ENCODE measurements at regions not wholly inside any gene's neighbourhood (a gene's known extent, or its start where the extent isn't known, plus 50 kb on each side); places are given as distances from the start of the nearest gene placed in this dataset.
"Not testable (repeated sequence)": the region's sequence is repeated elsewhere in the genome, so short reads cannot be mapped to it uniquely, and the experiment has no call there.

DNA sequence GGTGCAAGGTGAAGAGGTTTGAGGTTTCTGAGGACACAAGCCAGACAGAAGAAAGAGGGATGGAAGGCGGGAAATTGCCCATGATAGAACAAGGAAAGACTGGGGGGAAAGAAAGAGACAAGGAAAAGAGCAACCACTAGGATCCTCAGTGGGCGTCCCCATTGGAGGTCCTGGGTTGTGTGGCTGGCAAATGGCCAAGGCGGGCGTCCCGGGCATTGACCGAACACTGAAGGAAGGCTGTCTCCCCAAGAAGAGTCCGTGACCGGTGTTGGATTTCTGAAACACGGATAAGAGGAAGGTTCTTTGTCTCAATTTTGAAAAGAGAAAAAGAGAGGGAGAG is 746.6 kb upstream of the ADGRB3 start:
- DNase-seq: no peak

DNA sequence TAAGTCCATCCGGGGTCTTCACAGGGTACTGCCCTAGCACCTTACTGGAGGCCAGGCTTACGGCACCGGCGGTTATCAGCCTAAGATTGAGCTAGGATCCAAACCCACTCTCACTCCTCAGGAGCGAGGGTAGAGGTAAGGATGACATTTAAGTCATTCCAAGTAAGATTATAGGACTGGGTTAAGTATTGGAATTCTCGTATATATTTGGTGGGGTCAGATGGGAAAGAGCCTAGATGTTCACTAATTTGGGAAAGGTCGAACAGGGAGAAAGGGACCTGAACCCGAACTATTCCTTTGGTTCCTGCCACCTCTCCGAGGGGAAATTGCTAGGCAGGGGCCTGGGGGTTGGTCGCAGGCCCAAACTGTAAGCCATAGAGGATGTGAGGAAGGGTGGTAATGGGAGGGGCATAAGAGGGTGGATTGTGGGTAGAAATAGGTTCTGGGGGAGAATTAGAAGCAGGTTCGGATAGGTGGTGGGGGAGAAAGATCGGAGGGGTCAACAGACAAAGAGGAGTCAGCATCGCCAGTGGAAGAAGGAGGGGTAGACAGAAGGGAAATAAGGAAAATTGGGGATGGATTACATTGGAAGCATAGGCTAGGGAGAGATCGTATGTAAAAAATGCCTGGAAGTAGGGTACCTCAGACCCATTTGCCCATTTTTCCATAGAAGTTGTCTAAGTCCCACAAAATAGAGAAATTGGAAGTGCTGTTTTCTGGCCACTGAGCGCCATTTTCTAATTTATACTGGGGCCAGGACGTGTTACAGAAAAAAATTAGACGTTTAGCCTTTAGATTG is 747.1 kb upstream of the ADGRB3 start:
- no peak for DNase-seq

DNA sequence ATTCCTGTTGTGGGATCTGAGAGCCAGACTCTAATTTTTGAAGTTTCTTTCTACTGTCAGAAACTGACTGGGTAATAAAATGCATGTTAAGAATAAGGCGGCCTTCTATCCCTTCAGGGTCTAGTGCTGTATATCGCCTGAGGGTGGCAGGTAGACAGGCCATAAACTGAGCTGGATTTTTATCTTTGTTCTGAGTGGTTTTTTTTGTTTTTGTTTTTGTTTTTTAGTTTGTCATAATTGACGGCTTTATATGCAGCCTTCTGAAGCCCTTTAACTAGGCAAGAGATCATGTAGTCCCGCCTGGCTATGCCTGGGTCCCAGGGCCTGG is 747.7 kb upstream of the ADGRB3 start:
- no peak for DNase-seq

DNA sequence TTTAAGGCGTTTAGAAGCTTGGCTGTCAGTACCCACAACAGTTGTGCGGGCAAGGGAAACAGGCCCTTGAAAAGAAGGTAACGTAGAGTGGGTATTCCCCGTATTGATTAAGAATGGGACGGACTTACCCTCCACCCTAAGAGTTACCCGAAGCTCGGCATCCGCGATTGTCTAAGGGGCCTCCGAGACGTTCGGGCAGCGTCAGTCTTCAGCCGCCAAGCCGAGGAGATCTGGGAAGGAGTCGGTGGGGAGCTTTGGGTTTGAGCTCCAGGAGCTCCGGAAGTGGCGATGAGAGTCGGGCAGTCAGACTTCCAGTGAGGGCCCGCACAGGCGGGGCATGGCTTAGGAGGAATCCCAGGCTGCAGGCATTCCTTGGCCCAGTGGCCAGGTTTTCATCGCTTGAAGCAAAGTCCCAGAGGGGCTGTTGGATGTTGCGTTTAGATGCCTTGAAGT is 748.2 kb upstream of the ADGRB3 start:
- DNase-seq: no peak

DNA sequence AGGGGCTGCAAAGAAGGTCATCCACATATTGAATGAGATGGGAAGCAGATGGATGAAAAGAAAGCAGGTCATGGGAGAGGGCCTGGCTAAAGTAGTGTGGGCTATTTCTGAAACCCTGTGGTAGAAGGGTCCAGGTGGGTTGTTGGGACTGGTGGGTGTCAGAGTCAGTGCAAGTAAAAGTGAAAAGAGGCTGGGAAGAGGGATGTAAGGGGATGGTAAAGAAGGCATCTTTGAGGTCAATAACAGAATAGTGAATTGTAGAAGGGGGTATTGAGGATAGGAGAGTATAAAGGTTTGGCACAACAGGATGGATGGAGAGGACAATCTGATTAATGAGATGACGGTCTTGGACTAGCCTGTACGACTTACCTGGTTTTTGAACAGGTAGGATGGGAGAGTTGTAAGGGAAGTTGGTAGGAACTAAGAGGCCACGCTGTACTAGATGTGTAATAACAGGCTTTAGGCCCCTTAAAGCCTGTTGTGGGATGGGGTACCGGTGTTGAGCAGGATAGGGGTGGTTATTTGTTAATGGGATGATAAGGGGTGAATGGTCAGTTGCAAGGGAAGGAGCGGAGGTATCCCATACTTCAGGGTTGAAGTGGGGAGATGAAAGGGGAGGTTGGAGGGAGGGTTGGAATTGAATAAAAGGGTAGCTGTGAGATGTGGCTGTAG is 748.9 kb upstream of the ADGRB3 start:
- DNase-seq: no peak

DNA sequence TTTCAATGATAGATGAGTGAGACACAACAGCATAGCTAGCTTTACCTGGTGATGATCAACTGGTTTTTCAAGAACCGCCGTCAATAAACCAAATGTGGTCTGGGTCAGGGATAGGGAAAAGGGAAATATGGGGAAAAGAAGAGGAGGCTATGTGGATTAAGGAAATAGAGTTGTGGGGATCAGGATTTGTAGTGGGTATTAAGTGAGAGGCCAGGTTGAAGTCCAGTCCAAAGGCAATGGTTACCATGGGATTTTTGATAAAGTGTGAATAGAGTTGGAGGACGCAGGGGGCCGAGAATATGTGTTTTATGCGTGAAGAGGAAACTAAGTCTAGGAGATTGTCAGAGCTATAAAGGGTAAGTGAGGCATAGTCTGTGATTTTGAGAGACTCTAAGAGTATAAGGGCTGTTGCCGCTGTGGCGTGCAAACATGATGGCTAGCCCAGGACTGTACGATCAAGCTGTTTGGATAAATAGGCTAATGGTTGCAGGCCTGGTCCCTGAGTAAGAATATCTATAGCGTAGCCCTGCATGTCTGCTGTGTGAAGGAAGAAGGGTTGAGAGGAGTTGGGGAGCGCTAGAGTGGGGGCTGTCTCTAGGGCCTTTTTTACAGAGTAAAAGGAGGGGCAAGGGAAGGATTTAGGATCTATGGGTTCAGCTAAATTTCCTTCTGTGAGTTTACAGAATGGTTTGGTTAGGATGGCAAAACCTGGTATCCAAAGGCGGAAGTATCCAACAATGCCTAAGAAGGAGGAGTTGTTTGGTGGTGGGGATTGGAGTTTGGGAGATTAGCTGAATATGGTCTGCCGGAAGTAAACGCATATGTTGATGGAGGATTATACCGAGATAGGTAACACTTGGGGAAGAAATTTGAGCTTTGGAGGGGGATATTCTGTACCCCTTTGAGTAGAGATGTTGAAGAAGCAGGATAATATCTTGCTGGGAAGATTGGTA is 749.7 kb upstream of the ADGRB3 start:
- no peak for DNase-seq

DNA sequence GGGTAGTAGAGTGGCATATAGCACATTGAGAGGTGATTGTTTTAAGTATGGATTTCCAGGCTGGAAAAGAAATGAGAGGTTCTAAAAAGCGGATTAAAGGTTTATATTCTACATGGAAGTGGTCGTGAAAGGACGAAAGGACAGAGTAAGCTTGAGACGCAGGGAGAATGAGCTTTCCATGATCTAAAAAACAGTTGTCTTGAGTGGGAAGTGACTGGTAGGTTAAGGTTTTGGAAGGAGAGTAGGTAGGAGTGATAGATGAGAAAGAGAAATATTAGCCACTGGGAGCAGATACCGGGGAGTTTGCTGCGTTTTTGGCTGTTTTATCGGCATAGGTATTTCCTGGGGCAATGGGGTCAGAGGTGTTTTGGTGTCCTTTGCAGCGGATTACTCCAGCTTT is 750.6 kb upstream of the ADGRB3 start:
- no peak for DNase-seq

DNA sequence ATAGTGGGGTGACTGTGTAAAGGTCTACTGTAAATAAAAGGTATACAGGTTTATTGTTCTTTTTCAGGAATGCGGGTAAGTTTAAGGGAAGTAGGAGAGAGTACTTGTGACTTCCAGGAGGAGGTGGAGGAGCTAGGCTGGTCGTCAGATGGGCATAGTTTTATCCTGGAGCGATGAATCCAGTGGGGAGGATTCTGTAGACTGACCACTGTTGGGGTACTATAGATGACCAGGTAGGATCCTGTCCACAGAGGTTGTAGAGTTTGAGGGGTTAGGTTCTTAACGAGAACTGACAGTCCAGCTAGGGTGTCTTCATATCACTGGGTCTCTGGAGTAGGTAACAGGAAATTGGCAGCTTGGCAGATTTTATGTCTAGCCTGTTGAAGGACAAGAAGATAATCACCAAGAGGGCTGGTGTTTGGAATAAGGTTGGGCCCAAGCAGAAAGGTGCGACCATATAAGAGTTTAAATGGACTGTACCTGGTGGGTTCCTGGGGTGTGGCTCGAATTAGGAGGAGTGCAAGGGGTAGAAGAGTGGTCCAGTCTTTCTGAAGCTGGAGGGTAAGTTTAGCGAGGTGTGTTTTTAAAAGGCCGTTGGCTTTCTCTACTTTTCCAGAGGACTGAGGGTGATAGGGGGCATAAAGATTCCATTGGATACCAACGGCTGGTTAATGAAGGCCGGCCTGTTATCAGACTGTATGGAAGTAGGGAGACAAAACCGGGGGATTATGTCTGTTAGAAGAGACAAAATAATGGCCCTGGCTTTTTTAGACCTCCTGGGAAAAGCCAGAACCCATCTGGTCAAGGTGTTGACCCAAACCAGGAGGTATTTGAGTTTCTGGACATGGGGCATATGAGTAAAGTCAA is 751.3 kb upstream of the ADGRB3 start:
- no peak for DNase-seq

DNA sequence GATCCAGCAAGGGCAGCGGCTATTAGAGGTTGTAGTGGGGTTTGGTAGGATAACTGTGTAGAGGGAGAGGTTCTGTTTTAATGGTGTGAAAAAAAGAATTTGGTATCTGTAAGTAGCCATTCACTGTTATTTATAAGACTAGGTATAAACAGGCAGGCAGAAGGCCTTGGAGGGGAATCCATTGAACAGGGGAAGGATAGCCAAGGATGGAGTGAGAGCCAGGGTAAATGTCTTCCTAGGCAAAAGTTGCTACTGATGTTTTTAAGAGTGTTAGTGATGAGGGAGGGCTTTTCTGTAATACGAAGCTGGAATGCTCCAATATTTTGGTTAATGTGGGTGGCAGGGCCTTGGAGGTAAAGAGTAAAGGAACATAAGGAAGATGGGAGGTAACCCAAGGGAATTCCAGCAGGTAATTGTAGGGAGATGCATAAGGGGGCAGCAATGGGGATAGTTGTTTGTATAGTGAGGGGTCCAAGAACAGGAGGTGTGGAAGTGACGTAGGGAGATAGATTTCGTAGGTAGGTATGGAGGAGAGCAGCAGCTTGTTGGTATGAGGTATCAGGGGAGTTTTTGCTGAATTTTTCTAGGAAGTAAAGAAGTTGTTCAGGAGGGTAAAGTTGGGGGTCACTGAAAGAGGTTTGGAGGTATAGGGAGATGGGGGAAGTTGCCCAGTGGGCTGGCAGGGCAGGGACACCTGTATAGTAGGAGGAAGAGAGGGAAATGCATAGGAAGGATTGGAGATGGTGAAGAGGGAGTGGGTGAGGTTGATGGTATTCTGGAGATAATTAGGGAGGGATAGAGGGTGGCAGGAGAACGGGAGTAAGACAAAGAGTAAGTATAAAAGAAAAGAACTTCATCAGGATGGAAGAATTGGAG is 752.4 kb upstream of the ADGRB3 start:
- DNase-seq: no peak

DNA sequence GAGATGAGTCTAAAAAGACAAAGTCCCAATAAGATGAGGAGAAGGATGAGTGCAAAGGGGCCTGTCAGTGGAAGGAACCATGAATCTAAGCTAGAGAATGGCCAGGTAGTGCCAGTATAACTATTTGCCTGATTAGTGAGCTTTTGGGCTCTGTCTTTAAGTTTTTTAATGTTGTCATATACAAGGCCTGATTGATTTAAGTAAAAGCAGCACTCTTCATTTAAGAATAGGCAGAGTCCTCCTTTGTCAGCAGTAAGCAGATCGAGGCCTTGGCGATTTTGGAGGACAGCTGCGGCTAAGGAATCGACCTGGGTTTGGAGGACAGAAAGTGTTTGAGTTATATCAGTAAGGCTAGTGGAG is 753.4 kb upstream of the ADGRB3 start:
- DNase-seq: no peak

DNA sequence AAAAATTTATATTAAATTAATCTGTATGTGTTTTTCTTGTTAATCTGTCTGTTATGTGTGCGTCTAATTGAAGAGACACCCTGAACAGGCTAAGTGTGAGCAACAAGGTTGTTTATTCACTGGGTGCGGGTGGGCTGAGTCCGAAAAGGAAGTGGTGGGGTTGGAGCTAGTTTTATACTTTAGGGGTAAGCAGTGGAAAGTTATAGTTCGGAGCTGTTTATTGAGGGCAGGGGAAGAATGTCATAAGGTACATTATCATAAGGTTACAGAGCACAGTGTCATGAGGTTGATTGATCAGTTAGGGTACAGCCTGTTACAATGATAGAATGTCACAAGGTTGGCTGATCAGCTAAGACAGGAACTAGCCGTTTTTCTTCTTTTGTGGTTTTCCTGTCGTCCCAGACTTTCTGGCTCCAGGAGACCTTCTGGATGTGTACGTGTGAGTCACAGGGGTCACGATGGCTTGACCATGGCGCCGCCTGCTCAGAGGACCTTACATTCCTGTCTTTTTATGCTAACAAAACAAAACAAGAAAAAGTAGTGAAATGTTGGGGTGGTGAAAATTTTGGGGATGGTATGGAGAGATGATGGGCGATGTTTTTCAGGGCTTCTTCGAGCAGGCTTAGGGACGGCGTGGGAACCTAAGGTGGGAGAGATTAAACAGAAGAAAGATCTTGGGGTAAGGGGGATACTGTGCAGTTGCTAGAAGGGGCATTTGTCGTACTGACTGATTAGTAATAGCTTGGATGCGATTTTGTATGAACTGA is 754.0 kb upstream of the ADGRB3 start:
- no peak for DNase-seq

DNA sequence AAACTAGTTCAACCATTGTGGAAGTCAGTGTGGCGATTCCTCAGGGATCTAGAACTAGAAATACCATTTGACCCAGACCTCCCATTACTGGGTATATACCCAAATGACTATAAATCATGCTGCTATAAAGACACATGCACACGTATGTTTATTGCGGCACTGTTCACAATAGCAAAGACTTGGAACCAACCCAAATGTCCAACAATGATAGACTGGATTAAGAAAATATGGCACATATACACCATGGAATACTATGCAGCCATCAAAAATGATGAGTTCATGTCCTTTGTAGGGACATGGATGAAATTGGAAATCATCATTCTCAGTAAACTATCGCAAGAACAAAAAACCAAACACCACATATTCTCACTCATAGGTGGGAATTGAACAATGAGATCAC is 754.7 kb upstream of the ADGRB3 start:
- not testable (repeated sequence) for DNase-seq

DNA sequence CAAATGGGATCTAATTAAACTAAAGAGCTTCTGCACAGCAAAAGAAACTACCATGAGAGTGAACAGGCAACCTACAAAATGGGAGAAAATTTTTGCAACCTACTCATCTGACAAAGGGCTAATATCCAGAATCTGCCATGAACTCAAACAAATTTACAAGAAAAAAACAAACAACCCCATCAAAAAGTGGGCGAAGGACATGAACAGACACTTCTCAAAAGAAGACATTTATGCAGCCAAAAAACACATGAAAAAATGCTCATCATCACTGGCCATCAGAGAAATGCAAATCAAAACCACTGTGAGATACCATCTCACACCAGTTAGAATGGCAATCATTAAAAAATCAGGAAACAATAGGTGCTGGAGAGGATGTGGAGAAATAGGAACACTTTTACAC is 755.2 kb upstream of the ADGRB3 start:
- DNase-seq: not testable (repeated sequence)

DNA sequence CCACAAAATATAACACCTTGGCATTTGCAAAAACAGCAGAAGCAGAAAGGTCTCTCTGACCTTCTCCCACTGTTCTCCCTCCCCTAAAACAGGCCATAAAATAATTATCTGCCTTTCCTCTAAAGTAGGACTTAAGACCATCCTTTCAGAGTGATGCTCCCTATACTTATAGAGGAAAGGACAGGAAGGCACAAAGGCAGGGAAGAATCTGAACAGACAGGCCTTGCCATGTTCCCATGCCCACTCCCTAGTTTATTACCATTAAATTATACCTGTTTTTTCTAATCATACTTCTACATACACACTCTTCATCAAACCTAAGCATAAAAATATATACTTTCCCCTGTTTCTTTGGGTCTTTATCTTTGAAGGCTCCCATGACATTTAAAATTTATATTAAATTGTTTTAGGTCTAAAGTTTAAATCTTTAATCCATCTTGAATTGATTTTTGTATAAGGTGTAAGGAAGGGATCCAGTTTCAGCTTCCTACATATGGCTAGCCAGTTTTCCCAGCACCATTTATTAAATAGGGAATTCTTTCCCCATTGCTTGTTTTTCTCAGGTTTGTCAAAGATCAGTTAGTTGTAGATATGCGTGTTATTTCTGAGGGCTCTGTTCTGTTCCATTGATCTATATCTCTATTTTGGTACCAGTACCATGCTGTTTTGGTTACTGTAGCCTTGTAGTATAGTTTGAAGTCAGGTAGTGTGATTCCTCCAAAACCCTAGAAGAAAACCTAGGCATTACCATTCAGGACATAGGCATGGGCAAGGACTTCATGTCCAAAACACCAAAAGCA is 755.8 kb upstream of the ADGRB3 start:
- not testable (repeated sequence) for DNase-seq

DNA sequence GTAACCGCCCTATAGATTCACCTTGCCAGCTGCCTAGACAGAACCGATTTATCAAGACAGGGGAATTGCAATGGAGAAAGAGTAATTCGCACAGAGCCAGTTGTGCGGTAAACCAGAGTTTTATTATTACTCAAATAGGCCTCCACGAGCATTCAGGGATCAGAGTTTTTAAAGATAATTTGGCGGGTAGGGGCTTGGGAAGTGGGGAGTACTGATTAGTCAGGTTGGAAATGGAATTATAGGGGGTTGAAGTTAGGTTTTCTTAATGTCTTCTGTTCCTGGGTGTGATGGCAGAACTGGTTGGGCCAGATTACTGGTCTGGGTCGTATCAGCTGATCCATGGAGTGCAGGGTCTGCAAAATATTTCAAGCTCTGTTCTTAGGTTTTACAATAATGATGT is 756.9 kb upstream of the ADGRB3 start:
- DNase-seq: not testable (repeated sequence)

DNA sequence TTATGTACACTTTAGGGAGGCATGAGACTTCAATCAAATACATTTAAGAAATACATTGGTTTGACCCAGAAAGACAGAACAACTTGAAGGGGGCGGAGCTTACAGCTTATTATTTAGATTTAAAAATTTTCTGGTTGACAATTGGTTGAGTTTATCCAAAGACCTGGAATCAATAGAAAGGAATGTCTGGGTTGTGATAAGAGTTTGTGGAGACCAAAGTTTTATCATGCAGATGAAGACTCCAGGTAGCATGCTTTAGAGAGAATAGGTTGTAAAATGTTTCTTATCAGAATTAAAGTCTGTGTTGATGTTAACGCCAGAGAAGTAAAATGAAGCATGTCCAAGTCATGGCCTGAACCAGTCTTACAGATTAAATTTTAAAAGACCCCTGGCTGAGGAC is 757.8 kb upstream of the ADGRB3 start:
- no peak for DNase-seq

DNA sequence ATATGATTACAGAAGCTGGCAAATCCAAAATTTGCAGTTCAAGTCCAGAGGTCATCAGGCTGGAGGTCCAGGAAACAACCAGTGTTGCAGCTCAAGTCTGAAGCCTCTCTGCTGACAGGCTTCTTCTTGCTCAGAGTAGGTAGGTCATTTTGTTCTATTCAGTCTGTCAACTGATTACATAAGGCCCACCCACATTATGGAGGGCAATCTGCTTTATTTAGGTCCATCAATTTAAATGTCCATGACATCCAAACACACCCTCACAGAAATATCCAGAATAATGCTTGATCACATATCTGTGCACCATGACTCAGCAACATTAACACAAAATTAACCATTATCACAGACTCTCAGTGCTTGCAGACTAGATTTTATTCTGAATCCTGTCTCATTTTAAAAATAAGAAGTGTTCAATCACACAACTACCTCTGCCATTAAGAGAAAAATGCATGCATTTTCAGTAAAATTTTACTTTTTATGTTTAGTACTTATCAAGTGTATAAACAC is 759.2 kb upstream of the ADGRB3 start:
- DNase-seq: no peak

DNA sequence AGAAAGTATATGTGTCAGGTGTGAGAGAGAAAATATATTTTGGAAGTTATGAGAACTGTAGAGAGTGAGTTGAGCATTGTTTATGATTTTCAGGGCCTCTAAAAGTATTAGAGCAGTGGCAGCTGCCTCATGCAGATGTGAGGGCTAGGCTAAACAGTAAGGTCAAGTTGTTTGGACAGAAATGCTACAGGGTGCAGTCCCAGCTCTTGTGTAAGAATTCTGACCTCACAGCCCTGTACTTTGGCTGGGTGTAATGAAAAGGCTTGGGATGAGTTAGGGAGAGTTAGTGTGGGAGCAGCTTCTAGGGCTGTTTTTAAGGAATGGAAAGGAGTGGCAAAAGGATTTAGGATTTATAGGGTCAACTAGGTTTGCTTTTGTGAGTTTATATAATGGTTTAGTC is 764.8 kb upstream of the ADGRB3 start:
- DNase-seq: no peak

DNA sequence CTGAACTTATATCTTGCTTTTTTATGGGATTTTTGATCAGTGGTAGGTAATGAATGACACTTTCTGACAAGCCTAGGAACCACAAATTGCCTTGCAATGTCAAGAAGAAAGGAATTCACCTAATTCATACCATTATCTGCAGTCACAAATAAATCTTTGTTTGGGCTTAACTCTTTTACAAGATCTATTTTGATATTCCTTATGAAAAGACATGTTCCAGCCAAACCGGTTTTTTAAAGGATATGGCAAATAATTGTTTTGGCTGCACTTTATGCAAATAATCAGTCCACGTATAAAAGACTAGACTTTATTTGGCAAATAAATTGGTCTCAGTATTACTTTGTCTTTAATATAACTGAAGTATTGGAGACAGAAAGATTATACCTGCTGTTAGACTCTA is 771.7 kb upstream of the ADGRB3 start:
- DNase-seq: peak; percentile 49

DNA sequence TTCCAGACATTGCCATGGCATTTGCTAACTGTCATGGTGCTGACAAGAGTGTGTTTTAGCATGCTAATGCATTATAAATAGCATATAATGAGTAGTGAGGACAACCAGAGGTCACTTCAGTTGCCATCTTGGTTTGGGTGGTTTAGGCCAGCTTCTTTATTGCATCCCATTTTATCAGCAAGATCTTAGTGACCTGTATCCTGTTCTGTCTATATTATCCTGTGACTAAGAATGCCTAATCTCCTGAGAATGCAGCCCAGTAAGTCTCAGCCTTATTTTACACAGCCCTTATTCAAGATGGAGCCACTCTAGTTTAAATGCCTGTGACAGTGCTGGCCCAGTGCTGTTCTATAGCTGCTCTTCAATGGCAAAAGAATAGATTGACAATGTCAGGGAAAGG is 781.0 kb upstream of the ADGRB3 start:
- no peak for DNase-seq
